ENCODE measurements at regions not wholly inside any gene's neighbourhood (a gene's known extent, or its start where the extent isn't known, plus 50 kb on each side); places are given as distances from the start of the nearest gene placed in this dataset.

- no TSS peak for BruUV-seq (replicated peaks)
- CTCF ChIA-PET, result no interaction called here
- H3K4me2 ChIP-seq (ENCODE audit: insufficient read depth, low read length), result no peak overlapping the region
- intact Hi-C loops (cut with micrococcal nuclease) (no loop called here), dilution Hi-C loops (cut with MboI; ENCODE audit: extremely low pct_ligation_motif_present, low sequenced_read_pairs) (no loop called here)
- peaks cover 4% of the 10 kb centered on the region for H3K79me2 ChIP-seq (ENCODE audit: control insufficient read depth, insufficient read depth, low read length)
- FAIRE-seq (no peak), DNase-seq (ENCODE audit: low read depth, low spot score) (no peak)
- H3K4me3 ChIP-seq (replicated peaks in 1 of 3; ENCODE audit: insufficient read depth in 1 of 3, low read depth in 1 of 3, low read length in 3 of 3), result no peak overlapping the region
- H3K27me3 ChIP-seq (ENCODE audit: control insufficient read depth in 2 of 2, insufficient read depth in 2 of 2, low read length in 2 of 2), result no peaks in the 10 kb centered on the region
- H3K9ac ChIP-seq (replicated peaks; ENCODE audit: extremely low read depth, insufficient read depth, low read length), result no peak overlapping the region
- H3K36me3 ChIP-seq (ENCODE audit: control insufficient read depth in 2 of 2, extremely low read depth in 1 of 2, insufficient read depth in 2 of 2, low read length in 2 of 2), result no peaks in the 10 kb centered on the region
- H3K4me1 ChIP-seq (ENCODE audit: control insufficient read depth, extremely low read depth, insufficient read depth, low read length), result no peaks in the 10 kb centered on the region
- H3K9me1 ChIP-seq (replicated peaks; ENCODE audit: control insufficient read depth, extremely low read depth, insufficient read depth, low read length), result no peaks in the 10 kb centered on the region
- H4K20me1 ChIP-seq (replicated peaks; ENCODE audit: control insufficient read depth, extremely low read depth, insufficient read depth, low read length), result no peaks in the 10 kb centered on the region
- H3K27ac ChIP-seq (ENCODE audit: insufficient read depth, low read depth, low read length), result no peak overlapping the region
- H3K9me3 ChIP-seq (replicated peaks; ENCODE audit: control insufficient read depth, insufficient read depth, low read length), result no peaks in the 10 kb centered on the region
- POLR2A ChIA-PET, result no interaction called here
- no peak overlapping the region for H2AFZ ChIP-seq (ENCODE audit: low read depth, low read length)
- no peak for TF ChIP-seq GATA2 (IDR thresholded peaks at IDR 0.05; ENCODE audit: insufficient read depth, insufficient read length, low read depth, low read length)
- TF ChIP-seq POLR2AphosphoS5 (IDR thresholded peaks at IDR 0.05; ENCODE audit: insufficient read depth, low read depth, low read length), result no peak
- no peak for TF ChIP-seq POLR2A (IDR thresholded peaks at IDR 0.05; ENCODE audit: low read depth, low read length)
- TF ChIP-seq EZH2 (IDR thresholded peaks at IDR 0.05; ENCODE audit: borderline replicate concordance, low read depth, low read length, severe bottlenecking), result no peak
- TF ChIP-seq MYC (IDR thresholded peaks at IDR 0.05; ENCODE audit: low read depth, low read length), result no peak
- no peak for TF ChIP-seq CTCF (IDR thresholded peaks at IDR 0.05; ENCODE audit: extremely low read depth in 1 of 2, insufficient read depth in 1 of 2, low read depth in 1 of 2, low read length in 2 of 2)
- no peak for TF ChIP-seq MAX (IDR thresholded peaks at IDR 0.05; ENCODE audit: insufficient read depth, insufficient read length)
- TF ChIP-seq JUN (IDR thresholded peaks at IDR 0.05; ENCODE audit: borderline replicate concordance, insufficient read depth, insufficient read length, low read depth), result no peak
- no peak for TF ChIP-seq FOS (IDR thresholded peaks at IDR 0.05; ENCODE audit: borderline replicate concordance, insufficient read depth, low read length)
Measured at GRCh38 chr5:94072116-94072515, 330.7 kb upstream of the POU5F2 start.

Measured in endothelial cell of umbilical vein (primary cell).